ENCODE measurements at regions not wholly inside any gene's neighbourhood (a gene's known extent, or its start where the extent isn't known, plus 50 kb on each side); places are given as distances from the start of the nearest gene placed in this dataset.

- TF ChIP-seq CHD7 (IDR thresholded peaks at IDR 0.05; ENCODE audit: insufficient replicate concordance, low read length) = no peak
- TF ChIP-seq JUN (IDR thresholded peaks at IDR 0.05; ENCODE audit: low read depth, low read length) = no peak
- TF ChIP-seq TBP (IDR thresholded peaks at IDR 0.05; ENCODE audit: low read depth, low read length) = no peak
- TF ChIP-seq POLR2AphosphoS5 (IDR thresholded peaks at IDR 0.05; ENCODE audit: low read depth, low read length) = no peak
- no peak for TF ChIP-seq CREB1 (IDR thresholded peaks at IDR 0.05)
- no peak for TF ChIP-seq BACH1 (IDR thresholded peaks at IDR 0.05; ENCODE audit: low read length)
- TF ChIP-seq TEAD4 (IDR thresholded peaks at IDR 0.05; ENCODE audit: low read depth, low read length) = no peak
- no peak for TF ChIP-seq HDAC2 (IDR thresholded peaks at IDR 0.05; ENCODE audit: borderline replicate concordance in 1 of 2, low read depth in 2 of 2, low read length in 2 of 2)
- no peak for TF ChIP-seq SUZ12 (IDR thresholded peaks at IDR 0.05; ENCODE audit: low read length)
- no peak for TF ChIP-seq SRF (IDR thresholded peaks at IDR 0.05; ENCODE audit: low read depth, low read length)
- no peak for TF ChIP-seq ASH2L (IDR thresholded peaks at IDR 0.05; ENCODE audit: low read length)
- TF ChIP-seq NANOG (IDR thresholded peaks at IDR 0.05; ENCODE audit: insufficient read depth, low read depth, low read length, poor library complexity, severe bottlenecking) = no peak
- no peak for TF ChIP-seq CTBP2 (IDR thresholded peaks at IDR 0.05; ENCODE audit: borderline replicate concordance, insufficient read depth, insufficient read length, low read length)
Observed at GRCh38 chr10:36542493-36542892, 582.9 kb upstream of the ANKRD30A start (continued).
